Activated naive CD8-positive, alpha-beta T cell treated with anti-CD3 and anti-CD28 coated beads, Interleukin-2, amount 50 U/mL, for 16 hours (primary cell): ENCODE measurements at regions not wholly inside any gene's neighbourhood (a gene's known extent, or its start where the extent isn't known, plus 50 kb on each side); places are given as distances from the start of the nearest gene placed in this dataset.
"Not testable (repeated sequence)": the region's sequence is repeated elsewhere in the genome, so short reads cannot be mapped to it uniquely, and the experiment has no call there.

Source experiments
- DNase-seq: peaks from one replicate; pipeline ENCODE4 v3.0.0-alpha.2; 2020; ENCODE audit warnings: low read depth, low spot score

- DNase-seq, result no peak
These were observed 400.8 kb upstream of the PIK3R1 start for GRCh38 chr5:67814569-67815311.

- DNase-seq, result no peak
These were observed 401.5 kb upstream of the PIK3R1 start for GRCh38 chr5:67813877-67814539.

GRCh38 chr5:67809589-67809988 is 406.0 kb upstream of the PIK3R1 start:
- no peak for DNase-seq

- no peak for DNase-seq
These were observed 407.2 kb upstream of the PIK3R1 start for GRCh38 chr5:67808340-67808739.

GRCh38 chr5:67807439-67807888 is 408.1 kb upstream of the PIK3R1 start:
- DNase-seq, result no peak

GRCh38 chr5:67806654-67807438 is 408.7 kb upstream of the PIK3R1 start:
- DNase-seq, result no peak

- DNase-seq, result no peak
These were observed 409.7 kb upstream of the PIK3R1 start for GRCh38 chr5:67805666-67806348.

GRCh38 chr5:67802766-67803165 is 412.8 kb upstream of the PIK3R1 start:
- no peak for DNase-seq

GRCh38 chr5:67799732-67800234 is 415.8 kb upstream of the PIK3R1 start:
- DNase-seq, result no peak

GRCh38 chr5:67798470-67798869 is 417.1 kb upstream of the PIK3R1 start:
- DNase-seq, result not testable (repeated sequence)

- no peak for DNase-seq
These were observed 419.6 kb upstream of the PIK3R1 start for GRCh38 chr5:67795781-67796477.

- DNase-seq, result no peak
These were observed 421.6 kb upstream of the PIK3R1 start for GRCh38 chr5:67793966-67794365.

GRCh38 chr5:67793418-67793817 is 422.1 kb upstream of the PIK3R1 start:
- DNase-seq, result no peak

GRCh38 chr5:67792891-67793290 is 422.7 kb upstream of the PIK3R1 start:
- DNase-seq, result no peak

GRCh38 chr5:67790390-67790789 is 425.2 kb upstream of the PIK3R1 start:
- no peak for DNase-seq

- not testable (repeated sequence) for DNase-seq
These were observed 435.5 kb upstream of the PIK3R1 start for GRCh38 chr5:67779893-67780623.

GRCh38 chr5:67774786-67775185 is 440.8 kb upstream of the PIK3R1 start:
- no peak for DNase-seq

- no peak for DNase-seq
These were observed 441.3 kb upstream of the PIK3R1 start for GRCh38 chr5:67774267-67774552.

GRCh38 chr5:67773411-67774266 is 441.9 kb upstream of the PIK3R1 start:
- no peak for DNase-seq

GRCh38 chr5:67771791-67772190 is 443.8 kb upstream of the PIK3R1 start:
- no peak for DNase-seq
